ENCODE measurements at regions not wholly inside any gene's neighbourhood (a gene's known extent, or its start where the extent isn't known, plus 50 kb on each side); places are given as distances from the start of the nearest gene placed in this dataset.

GRCh38 chr4:3677748-3678070 is 88.5 kb upstream of the ADRA2C start (continued):
- TF ChIP-seq ZNF34 (CRISPR knock-in tag; IDR thresholded peaks at IDR 0.05; ENCODE audit: borderline replicate concordance) (no peak), ZFP36L2 (CRISPR knock-in tag; IDR thresholded peaks at IDR 0.05) (no peak), E2F1 (CRISPR knock-in tag; IDR thresholded peaks at IDR 0.05) (no peak)

- no peaks in the 10 kb centered on the region for H3K79me2 ChIP-seq (ENCODE audit: insufficient read depth, low read length)
- BruUV-seq (replicated peaks), result no TSS peak
- H3K4me3 ChIP-seq (replicated peaks in 1 of 3; ENCODE audit: insufficient read depth in 1 of 3, low read depth in 2 of 3, low read length in 3 of 3), result no peak overlapping the region
- WGBS (ENCODE audit: low lambda C conversion rate), result 47% methylated on average over 8 of the region's 24 CpGs
- CTCF ChIA-PET (ENCODE audit: low intra/inter-chr PET ratio, low total read pairs), result no interaction called here
- POLR2A ChIA-PET, result no interaction called here
- TF ChIP-seq ELF4 (CRISPR knock-in tag; IDR thresholded peaks at IDR 0.05; ENCODE audit: borderline replicate concordance) (no peak), SRSF4 (IDR thresholded peaks at IDR 0.05; ENCODE audit: low read depth, low read length, poor library complexity, severe bottlenecking) (no peak), ZNF746 (CRISPR knock-in tag; IDR thresholded peaks at IDR 0.05) (no peak), ZBTB26 (CRISPR knock-in tag; IDR thresholded peaks at IDR 0.05; ENCODE audit: borderline replicate concordance) (no peak)
- H4K20me1 ChIP-seq (ENCODE audit: insufficient read depth, low read length), result no peaks in the 10 kb centered on the region
- peaks cover 9% of the 10 kb centered on the region; the same call in 1 of the 2 replicates for H3K9me3 ChIP-seq (ENCODE audit: low read length)
- no peak overlapping the region for H3K9ac ChIP-seq (ENCODE audit: insufficient read depth, low read depth, low read length)
- H3K27ac ChIP-seq (ENCODE audit: extremely low read length, insufficient read depth, low read length), result no peak overlapping the region
- H3K4me1 ChIP-seq (ENCODE audit: insufficient read depth, low read length), result peaks cover 7% of the 10 kb centered on the region
- peaks cover 6 to 45% of the 10 kb centered on the region in 2 experiments; a peak in 4 of 5 replicates for H3K27me3 ChIP-seq (ENCODE audit: control insufficient read depth in 1 of 2, insufficient read depth in 2 of 2, low read length in 2 of 2)
- no peak for DNase-seq (ENCODE audit: low spot score)
- H3K36me3 ChIP-seq (replicated peaks in 1 of 2; ENCODE audit: control insufficient read depth in 1 of 2, insufficient read depth in 2 of 2, low read length in 2 of 2), result no peaks in the 10 kb centered on the region
- no peak overlapping the region for H2AFZ ChIP-seq (ENCODE audit: low read length)
- FAIRE-seq, result no peak
- no peak overlapping the region for H3K4me2 ChIP-seq (ENCODE audit: low read depth, low read length)
- intact Hi-C loops (cut with micrococcal nuclease; ENCODE audit: unreplicated experiment), result no loop called here
- in situ Hi-C loops (cut with HindIII; ENCODE audit: extremely low pct_ligation_motif_present, low pct_unique_long_range_greater_than_20kb), result no loop called here
- ATAC-seq, result no peak
Observed at GRCh38 chr4:3676907-3677747, 89.1 kb upstream of the ADRA2C start.
